ENCODE measurements at regions not wholly inside any gene's neighbourhood (a gene's known extent, or its start where the extent isn't known, plus 50 kb on each side); places are given as distances from the start of the nearest gene placed in this dataset.
"Not testable (repeated sequence)": the region's sequence is repeated elsewhere in the genome, so short reads cannot be mapped to it uniquely, and the experiment has no call there.

DNA sequence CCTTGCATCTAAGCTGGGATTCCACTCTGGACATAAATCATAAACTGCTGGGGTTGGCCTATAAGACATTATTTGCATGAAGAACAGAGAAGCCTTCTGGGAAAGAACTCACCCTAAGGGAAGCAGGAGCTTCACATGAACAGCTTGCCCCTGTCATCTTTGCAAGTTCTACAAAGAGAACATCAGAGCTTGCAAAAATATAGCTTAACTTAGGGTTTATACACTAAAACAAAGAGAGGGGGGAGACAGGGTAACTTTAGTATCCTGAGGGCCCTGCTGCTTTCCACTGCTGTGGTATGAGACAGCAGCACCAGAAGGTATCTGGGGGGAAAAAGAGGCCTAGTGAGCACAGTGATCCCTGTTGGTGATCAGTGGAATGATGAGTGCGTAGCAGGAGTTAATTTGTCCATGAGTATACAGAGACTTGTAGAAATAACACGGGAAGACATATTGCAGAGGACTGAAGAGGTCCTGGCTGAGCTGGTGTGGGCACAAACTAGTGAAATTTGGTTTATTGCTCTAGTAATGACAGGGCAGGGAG lies 116.1 kb upstream of the TSC22D1 start:
- no peak for DNase-seq (ENCODE audit: low spot score)
- in situ Hi-C loops (cut with MboI; ENCODE audit: low pct_unique_long_range_greater_than_20kb, low sequenced_read_pairs, unreplicated experiment) = no loop called here
- TF ChIP-seq, protein P1, sequence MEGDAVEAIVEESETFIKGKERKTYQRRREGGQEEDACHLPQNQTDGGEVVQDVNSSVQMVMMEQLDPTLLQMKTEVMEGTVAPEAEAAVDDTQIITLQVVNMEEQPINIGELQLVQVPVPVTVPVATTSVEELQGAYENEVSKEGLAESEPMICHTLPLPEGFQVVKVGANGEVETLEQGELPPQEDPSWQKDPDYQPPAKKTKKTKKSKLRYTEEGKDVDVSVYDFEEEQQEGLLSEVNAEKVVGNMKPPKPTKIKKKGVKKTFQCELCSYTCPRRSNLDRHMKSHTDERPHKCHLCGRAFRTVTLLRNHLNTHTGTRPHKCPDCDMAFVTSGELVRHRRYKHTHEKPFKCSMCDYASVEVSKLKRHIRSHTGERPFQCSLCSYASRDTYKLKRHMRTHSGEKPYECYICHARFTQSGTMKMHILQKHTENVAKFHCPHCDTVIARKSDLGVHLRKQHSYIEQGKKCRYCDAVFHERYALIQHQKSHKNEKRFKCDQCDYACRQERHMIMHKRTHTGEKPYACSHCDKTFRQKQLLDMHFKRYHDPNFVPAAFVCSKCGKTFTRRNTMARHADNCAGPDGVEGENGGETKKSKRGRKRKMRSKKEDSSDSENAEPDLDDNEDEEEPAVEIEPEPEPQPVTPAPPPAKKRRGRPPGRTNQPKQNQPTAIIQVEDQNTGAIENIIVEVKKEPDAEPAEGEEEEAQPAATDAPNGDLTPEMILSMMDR (IDR thresholded peaks at IDR 0.05; ENCODE audit: extremely low read depth, insufficient read depth, missing control alignments) = no peak

DNA sequence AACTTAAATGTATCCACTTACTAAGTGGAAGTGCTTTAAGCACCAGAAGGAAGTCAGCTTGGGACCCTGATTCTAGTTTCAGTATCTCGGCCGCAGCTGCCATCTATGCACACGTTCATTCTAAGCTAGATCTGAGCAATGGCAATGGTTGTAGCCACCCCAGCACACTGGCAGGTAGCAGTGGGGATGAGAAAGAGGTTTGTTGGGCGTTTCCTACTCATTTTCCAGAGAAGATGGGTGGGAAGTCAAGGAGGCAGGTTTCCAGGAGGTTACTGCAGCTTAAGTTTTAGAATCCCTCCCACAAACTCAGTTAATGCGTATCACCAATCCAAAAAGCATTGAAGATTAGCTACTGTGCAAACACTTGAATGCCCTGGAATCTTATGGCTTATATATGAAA lies 114.2 kb upstream of the TSC22D1 start:
- TF ChIP-seq, protein P1 (IDR thresholded peaks at IDR 0.05; ENCODE audit: extremely low read depth, insufficient read depth, missing control alignments) = no peak
- no peak for DNase-seq (ENCODE audit: low spot score)
- in situ Hi-C loops (cut with MboI; ENCODE audit: low pct_unique_long_range_greater_than_20kb, low sequenced_read_pairs, unreplicated experiment) = no loop called here

DNA sequence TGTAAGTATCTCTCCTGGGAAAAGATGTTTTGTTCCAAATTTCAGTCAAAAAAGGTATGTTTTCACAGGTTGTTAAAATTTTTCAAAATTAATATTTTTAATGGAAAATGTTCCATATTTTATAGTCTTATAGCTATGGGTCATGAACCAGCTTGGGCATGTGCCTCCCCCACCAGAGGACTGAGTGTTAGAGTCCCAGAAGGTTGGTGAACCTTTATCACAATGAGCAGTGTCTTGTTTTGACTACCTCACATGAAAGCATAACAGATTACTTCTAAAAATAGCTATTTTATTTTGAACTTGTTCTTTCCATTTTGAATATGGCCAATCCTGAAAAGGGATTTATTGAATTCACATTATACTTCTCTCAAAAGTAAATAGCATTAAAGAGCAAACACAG lies 112.5 kb upstream of the TSC22D1 start:
- in situ Hi-C loops (cut with MboI; ENCODE audit: low pct_unique_long_range_greater_than_20kb, low sequenced_read_pairs, unreplicated experiment) = no loop called here
- DNase-seq (ENCODE audit: low spot score) = no peak
- TF ChIP-seq, protein P1 (IDR thresholded peaks at IDR 0.05; ENCODE audit: extremely low read depth, insufficient read depth, missing control alignments) = no peak

DNA sequence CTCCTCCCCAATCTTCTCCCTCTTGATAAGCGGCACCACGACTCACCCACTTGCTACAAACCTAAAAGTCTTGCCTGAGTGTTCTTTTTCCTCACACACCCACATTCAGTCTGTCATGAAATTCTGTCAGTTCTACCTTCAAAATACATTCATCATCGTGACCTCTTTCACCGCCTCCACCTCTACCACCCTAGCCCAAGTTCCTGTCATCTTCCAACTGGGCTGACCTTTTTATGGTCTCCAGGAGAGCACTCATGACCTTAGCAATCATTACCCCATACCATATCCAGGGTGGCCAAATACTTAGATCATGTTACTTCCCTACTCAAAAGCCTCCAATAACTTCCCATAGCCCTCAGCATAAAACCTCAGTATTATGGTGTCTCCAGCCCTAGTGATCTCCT lies 110.4 kb upstream of the TSC22D1 start:
- in situ Hi-C loops (cut with MboI; ENCODE audit: low pct_unique_long_range_greater_than_20kb, low sequenced_read_pairs, unreplicated experiment) = no loop called here
- no peak for DNase-seq (ENCODE audit: low spot score)
- TF ChIP-seq, protein P1 (IDR thresholded peaks at IDR 0.05; ENCODE audit: extremely low read depth, insufficient read depth, missing control alignments) = no peak

DNA sequence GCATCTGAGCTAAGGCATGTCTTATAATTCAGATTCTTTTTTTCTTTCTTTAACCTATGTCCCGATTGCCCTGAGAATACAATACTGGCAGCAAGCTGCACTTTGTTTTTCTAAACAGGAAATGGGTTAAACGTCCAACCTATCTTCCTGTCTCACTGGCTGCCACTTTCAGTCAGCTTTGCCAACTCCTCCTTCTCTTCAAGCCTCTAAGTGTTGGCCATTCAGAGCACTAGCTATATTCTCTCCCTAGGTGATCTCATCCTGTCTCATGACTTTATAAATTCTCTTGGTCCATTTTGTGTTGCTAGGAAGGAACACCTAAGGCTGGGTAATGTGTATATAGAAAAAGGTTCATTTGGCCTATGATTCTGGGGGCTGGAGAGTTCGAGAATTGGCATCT lies 109.5 kb upstream of the TSC22D1 start:
- in situ Hi-C loops (cut with MboI; ENCODE audit: low pct_unique_long_range_greater_than_20kb, low sequenced_read_pairs, unreplicated experiment) = no loop called here
- TF ChIP-seq, protein P1 (IDR thresholded peaks at IDR 0.05; ENCODE audit: extremely low read depth, insufficient read depth, missing control alignments) = no peak
- no peak for DNase-seq (ENCODE audit: low spot score)

DNA sequence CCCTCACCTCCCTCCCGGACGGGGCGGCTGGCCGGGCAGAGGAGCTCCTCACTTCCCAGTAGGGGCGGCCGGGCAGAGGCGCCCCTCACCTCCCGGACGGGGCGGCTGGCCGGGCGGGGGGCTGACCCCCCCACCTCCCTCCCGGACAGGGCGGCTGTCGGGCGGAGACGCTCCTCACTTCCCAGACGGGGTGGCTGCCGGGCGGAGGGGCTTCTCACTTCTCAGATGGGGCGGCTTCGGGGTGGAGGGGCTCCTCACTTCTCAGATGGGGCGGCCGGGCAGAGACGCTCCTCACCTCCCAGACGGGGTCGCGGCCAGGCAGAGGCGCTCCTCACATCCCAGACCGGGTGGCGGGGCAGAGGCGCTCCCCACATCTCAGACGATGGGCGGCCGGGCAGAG lies 106.3 kb upstream of the TSC22D1 start:
- DNase-seq (ENCODE audit: low spot score); in situ Hi-C loops (cut with MboI; ENCODE audit: low pct_unique_long_range_greater_than_20kb, low sequenced_read_pairs, unreplicated experiment): not testable (repeated sequence)

DNA sequence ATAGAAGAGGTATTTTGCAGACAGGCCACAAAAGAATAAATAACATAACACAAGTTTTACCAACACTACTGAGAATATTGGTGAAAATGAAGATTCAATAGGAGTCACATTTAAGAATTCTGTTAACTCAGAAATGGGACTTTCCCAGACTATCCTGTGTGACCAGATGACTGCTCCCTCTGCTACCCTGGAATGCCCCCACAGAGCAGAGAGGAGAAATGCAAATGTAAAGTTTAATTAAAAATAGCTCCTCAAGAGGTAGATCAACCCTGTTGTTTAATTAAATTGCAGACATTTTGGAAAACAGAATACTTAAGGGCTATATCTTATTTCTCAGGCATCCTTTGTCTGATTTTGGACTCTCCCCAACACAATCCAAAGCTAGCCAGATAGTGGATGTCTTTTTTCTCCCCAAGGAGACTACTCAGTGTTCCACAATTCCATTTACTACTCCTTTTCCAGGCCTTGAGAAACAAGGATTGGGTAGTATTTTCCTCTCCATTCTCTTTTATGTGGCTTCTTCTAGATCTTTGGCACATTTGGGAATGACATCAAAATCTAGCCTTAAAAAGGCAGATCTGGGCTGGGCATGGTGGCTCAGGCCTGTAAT lies 104.7 kb upstream of the TSC22D1 start:
- DNase-seq (ENCODE audit: low spot score) = peak; percentile 46
- TF ChIP-seq, protein P1 (IDR thresholded peaks at IDR 0.05; ENCODE audit: extremely low read depth, insufficient read depth, missing control alignments) = no peak
- in situ Hi-C loops (cut with MboI; ENCODE audit: low pct_unique_long_range_greater_than_20kb, low sequenced_read_pairs, unreplicated experiment) = no loop called here
